Left lung (tissue), 4 donors: ENCODE measurements at regions not wholly inside any gene's neighbourhood (a gene's known extent, or its start where the extent isn't known, plus 50 kb on each side); places are given as distances from the start of the nearest gene placed in this dataset.

Source experiments
- ATAC-seq: fragments of 200-7000 bp; cut with Tn5 transposase; one replicate; pipeline ENCODE4 v1.9.1; 2020; ENCODE audit warnings: moderate library complexity
- DNase-seq, 4 donors: peaks; one replicate each; pipeline ENCODE4 v3.0.0-alpha.2; 2013 to 2020
- H3K27ac ChIP-seq, 2 donors: fragments of 200-600 bp; sonication (generic) in 1 of 2; one replicate each; pipeline versions ENCODE4 v1.5.0 to v1.8.0; 2020 to 2021
- H3K27me3 ChIP-seq, 2 donors: fragments of 200-600 bp; sonication (generic) in 1 of 2; one replicate each; pipeline versions ENCODE4 v1.5.0 to v1.8.0; 2020 to 2021
- H3K36me3 ChIP-seq, 2 donors: fragments of 200-600 bp; sonication (generic) in 1 of 2; one replicate each; pipeline versions ENCODE4 v1.5.0 to v1.8.0; 2020 to 2021
- H3K4me1 ChIP-seq, 2 donors: fragments of 200-600 bp; one replicate each; pipeline ENCODE4 v1.8.0; 2021
- H3K4me3 ChIP-seq, 2 donors: fragments of 200-600 bp; sonication (generic) in 1 of 2; one replicate each; pipeline versions ENCODE4 v1.5.0 to v1.8.0; 2020 to 2021; ENCODE audit warnings: mild to moderate bottlenecking in 1 of 2
- H3K9me3 ChIP-seq, 2 donors: fragments of 200-600 bp; sonication (generic) in 1 of 2; one replicate each; pipeline versions ENCODE4 v1.5.0 to v1.8.0; 2020 to 2021
- CTCF ChIP-seq, 2 donors: fragments of 200-600 bp; sonication (generic) in 1 of 2; IDR thresholded peaks; one replicate each; pipeline versions ENCODE4 v1.5.0 to v1.8.0; 2021; ENCODE audit warnings: antibody characterized with exemption in 2 of 2
- intact Hi-C, 2 donors: fragments of 100-400 bp; cut with DNase I; formaldehyde crosslinking; loops; one replicate each; pipeline versions ENCODE4 v1.11.2 to v1.14.2; 2022
- donor health status: DM: no; HTN: yes; CAD: no.
- donor health status: DM: no; HTN: no; CAD: no.

DNA sequence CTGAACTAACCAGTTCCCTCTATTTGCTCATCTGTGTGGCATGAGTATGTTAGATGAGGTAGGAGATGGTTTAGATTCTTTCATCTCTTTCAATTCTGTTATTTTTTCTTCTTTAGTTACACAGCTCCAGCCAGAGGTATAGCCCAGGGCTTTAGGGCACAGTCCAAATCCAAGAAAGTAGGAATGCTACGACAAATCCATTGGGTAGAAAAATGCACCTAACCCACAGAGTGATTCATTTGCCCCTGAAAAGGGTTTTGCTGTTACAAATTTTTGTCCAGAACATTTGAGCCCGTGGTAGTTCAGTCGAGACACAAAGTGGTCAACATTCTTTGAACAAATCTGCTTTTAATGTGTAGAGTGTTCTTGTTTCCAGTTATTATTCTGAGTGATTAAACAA is 250.7 kb downstream of the HS3ST3A1 start:
- no peak overlapping the region for H3K27ac ChIP-seq
- no peaks in the 10 kb centered on the region for H3K27me3 ChIP-seq
- no peak for ATAC-seq
- H3K9me3 ChIP-seq, result no peaks in the 10 kb centered on the region
- no peak overlapping the region for H3K4me3 ChIP-seq
- intact Hi-C loops, result no loop called here
- TF ChIP-seq CTCF (IDR thresholded peaks at IDR 0.05), result no peak
- no peak for DNase-seq
- peaks cover 0 to 4% of the 10 kb centered on the region in 2 donors for H3K4me1 ChIP-seq
- H3K36me3 ChIP-seq, result no peaks in the 10 kb centered on the region

DNA sequence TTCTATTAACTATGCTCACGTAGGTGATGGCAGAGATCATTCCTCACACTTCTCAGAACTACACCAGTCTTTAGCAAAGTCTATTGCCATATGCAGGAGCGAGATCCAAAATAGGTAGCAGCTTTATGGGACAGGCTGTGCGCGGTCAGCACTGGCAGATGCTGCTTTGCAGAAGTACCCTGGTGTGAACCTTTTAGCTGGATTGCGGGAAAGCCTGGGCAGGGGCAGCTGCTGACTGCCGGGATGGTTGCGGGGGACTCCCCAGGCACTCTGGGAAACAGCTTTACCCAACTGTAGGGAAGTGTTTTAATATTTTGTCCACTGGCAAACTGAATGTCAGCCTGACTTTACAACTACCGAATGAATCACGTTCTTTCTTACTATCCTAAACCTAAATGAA is 251.3 kb downstream of the HS3ST3A1 start:
- Histone ChIP-seq H3K4me1 (peaks cover 0 to 4% of the 10 kb centered on the region in 2 donors), H3K36me3 (no peaks in the 10 kb centered on the region), H3K9me3 (no peaks in the 10 kb centered on the region), H3K27me3 (no peaks in the 10 kb centered on the region), H3K4me3 (no peak overlapping the region), H3K27ac (no peak overlapping the region)
- DNase-seq (no peak), ATAC-seq (no peak)
- TF ChIP-seq CTCF (IDR thresholded peaks at IDR 0.05), result no peak
- intact Hi-C loops, result no loop called here

DNA sequence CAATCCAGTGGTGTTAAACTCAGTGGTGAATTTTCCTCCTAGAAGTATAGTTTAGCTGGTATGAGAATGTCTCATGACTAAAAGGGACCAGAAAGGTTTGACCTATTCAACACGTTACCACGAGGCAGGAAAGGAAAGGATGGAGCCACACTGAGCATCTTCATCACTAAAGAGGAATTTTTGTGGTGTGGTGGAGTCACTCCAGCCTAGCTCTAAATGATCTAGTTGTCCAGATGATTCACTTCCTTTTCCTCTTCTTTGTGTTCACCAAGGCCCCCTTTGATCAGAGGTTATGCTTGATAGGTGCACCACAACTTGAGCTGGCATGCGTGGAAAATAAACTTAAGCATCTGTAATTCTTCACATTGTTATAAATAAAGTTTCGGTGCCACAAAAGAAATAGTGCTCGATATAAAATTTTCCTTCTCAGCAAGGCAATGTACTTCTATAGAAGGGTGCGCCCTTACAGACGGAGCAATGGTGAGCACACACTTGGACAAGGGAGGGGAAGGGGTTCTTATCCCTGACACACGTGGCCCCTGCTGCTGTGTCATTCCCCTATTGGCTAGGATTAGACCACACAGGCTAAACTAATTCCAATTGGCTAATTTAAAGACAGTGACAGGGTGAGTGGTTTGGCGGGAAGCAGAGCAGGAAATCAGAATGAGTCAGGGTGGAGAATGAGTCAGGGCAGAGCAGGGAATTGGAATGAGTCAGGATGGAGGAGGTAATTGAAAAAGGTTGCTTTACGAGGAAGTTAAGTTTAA is 254.6 kb downstream of the HS3ST3A1 start:
- Histone ChIP-seq H3K27ac (peak overlapping the region in 1 of 2 donors; percentile 45), H3K4me1 (peaks cover 0 to 4% of the 10 kb centered on the region in 2 donors), H3K9me3 (no peaks in the 10 kb centered on the region), H3K4me3 (no peak overlapping the region), H3K36me3 (no peaks in the 10 kb centered on the region), H3K27me3 (no peaks in the 10 kb centered on the region)
- intact Hi-C loops, result no loop called here
- no peak for DNase-seq
- ATAC-seq, result peak; percentile 48
- no peak for TF ChIP-seq CTCF (IDR thresholded peaks at IDR 0.05)

- ATAC-seq, result no peak
- peaks cover 0 to 4% of the 10 kb centered on the region in 2 donors for H3K4me1 ChIP-seq
- intact Hi-C loops, result no loop called here
- DNase-seq, result no peak
- H3K27me3 ChIP-seq, result no peaks in the 10 kb centered on the region
- no peak overlapping the region for H3K4me3 ChIP-seq
- TF ChIP-seq CTCF (IDR thresholded peaks at IDR 0.05), result no peak
- peak overlapping the region; percentile 45 to 61 for H3K27ac ChIP-seq
- H3K36me3 ChIP-seq, result no peaks in the 10 kb centered on the region
- no peaks in the 10 kb centered on the region for H3K9me3 ChIP-seq
These were observed 255.1 kb downstream of the HS3ST3A1 start for GRCh38 chr17:13346592-13346991.

- no peak for DNase-seq
- Histone ChIP-seq H3K27me3 (no peaks in the 10 kb centered on the region), H3K27ac (peak overlapping the region in 1 of 2 donors; percentile 61), H3K9me3 (no peaks in the 10 kb centered on the region), H3K4me3 (no peak overlapping the region), H3K4me1 (peaks cover 0 to 4% of the 10 kb centered on the region in 2 donors), H3K36me3 (no peaks in the 10 kb centered on the region)
- TF ChIP-seq CTCF (IDR thresholded peaks at IDR 0.05), result no peak
- ATAC-seq, result peak; percentile 70
- intact Hi-C loops, result no loop called here
These were observed 255.6 kb downstream of the HS3ST3A1 start for GRCh38 chr17:13346081-13346533.
